Mucosa of descending colon (tissue), 3 donors: ENCODE measurements at regions not wholly inside any gene's neighbourhood (a gene's known extent, or its start where the extent isn't known, plus 50 kb on each side); places are given as distances from the start of the nearest gene placed in this dataset.
"Not testable (repeated sequence)": the region's sequence is repeated elsewhere in the genome, so short reads cannot be mapped to it uniquely, and the experiment has no call there.

Source experiments
- ATAC-seq: fragments of 200-7000 bp; cut with Tn5 transposase; one replicate; pipeline ENCODE4 v1.9.1; 2020; ENCODE audit warnings: mild to moderate bottlenecking, moderate library complexity
- DNase-seq, 3 donors: peaks; one replicate each; pipeline ENCODE4 v3.0.0-alpha.2; 2020
- H3K36me3 ChIP-seq: fragments of 200-600 bp; one replicate; pipeline ENCODE4 v1.8.0; 2021; ENCODE audit warnings: low read depth, mild to moderate bottlenecking
- H3K4me1 ChIP-seq: fragments of 200-600 bp; one replicate; pipeline ENCODE4 v1.8.0; 2021; ENCODE audit warnings: low read depth, mild to moderate bottlenecking
- H3K4me3 ChIP-seq: fragments of 200-600 bp; one replicate; pipeline ENCODE4 v1.8.0; 2021; ENCODE audit warnings: mild to moderate bottlenecking
- H3K9me3 ChIP-seq: fragments of 200-600 bp; one replicate; pipeline ENCODE4 v1.8.0; 2021; ENCODE audit warnings: mild to moderate bottlenecking
- CTCF ChIP-seq: fragments of 200-600 bp; IDR thresholded peaks from one replicate; pipeline ENCODE4 v1.8.0; 2022; ENCODE audit warnings: antibody characterized with exemption, mild to moderate bottlenecking
- intact Hi-C, 2 donors: fragments of 100-400 bp; cut with DNase I in 1 of 2; cut with micrococcal nuclease in 1 of 2; formaldehyde crosslinking; loops; one replicate each; pipeline versions ENCODE4 v1.11.0 to v1.11.1; 2022; cut with DNase I, micrococcal nuclease
- donor health status: DM: no; HTN: no; CAD: no; lungs with moderate emphysema.
- donor health status: DM: no; HTN: no; CAD: no.
- donor health status: DM: no; HTN: yes; CAD: no.

GRCh38 chr10:100634034-100634433 lies 98.3 kb downstream of the HIF1AN start:
- Histone ChIP-seq H3K4me1 (no peaks in the 10 kb centered on the region), H3K4me3 (no peak overlapping the region), H3K36me3 (no peaks in the 10 kb centered on the region), H3K9me3 (no peaks in the 10 kb centered on the region)
- DNase-seq: no peak
- ATAC-seq: no peak
- intact Hi-C loops: no loop called here
- TF ChIP-seq CTCF: no peak

GRCh38 chr10:100636848-100637553 lies 101.3 kb downstream of the HIF1AN start:
- DNase-seq (no peak), ATAC-seq (no peak)

GRCh38 chr10:100637785-100638184 lies 102.0 kb downstream of the HIF1AN start:
- Histone ChIP-seq H3K4me3 (no peak overlapping the region), H3K9me3 (no peaks in the 10 kb centered on the region), H3K4me1 (no peaks in the 10 kb centered on the region), H3K36me3 (no peaks in the 10 kb centered on the region)
- no peak for TF ChIP-seq CTCF
- no peak for DNase-seq
- ATAC-seq: no peak
- intact Hi-C loops: no loop called here

More at GRCh38 chr10:100636848-100637553, 101.3 kb downstream of the HIF1AN start:
- no peak for TF ChIP-seq CTCF
- no peaks in the 10 kb centered on the region for H3K4me1 ChIP-seq
- H3K9me3 ChIP-seq: no peaks in the 10 kb centered on the region
- intact Hi-C loops: no loop called here
- H3K36me3 ChIP-seq: no peaks in the 10 kb centered on the region
- H3K4me3 ChIP-seq: no peak overlapping the region

- ATAC-seq, DNase-seq, H3K36me3 ChIP-seq, intact Hi-C loops, H3K9me3 ChIP-seq, H3K4me3 ChIP-seq, H3K4me1 ChIP-seq: not testable (repeated sequence)
Observed at GRCh38 chr10:100638969-100639368, 103.2 kb downstream of the HIF1AN start.

- DNase-seq (no peak), ATAC-seq (no peak)
- no peak overlapping the region for H3K4me3 ChIP-seq
- TF ChIP-seq CTCF: no peak
- intact Hi-C loops: no loop called here
- H3K4me1 ChIP-seq: no peaks in the 10 kb centered on the region
- no peaks in the 10 kb centered on the region for H3K36me3 ChIP-seq
- no peaks in the 10 kb centered on the region for H3K9me3 ChIP-seq
Observed at GRCh38 chr10:100642295-100642994, 102.9 kb upstream of the PAX2 start.

GRCh38 chr10:100645091-100645490 lies 100.3 kb upstream of the PAX2 start:
- intact Hi-C loops: no loop called here
- Histone ChIP-seq H3K9me3 (no peaks in the 10 kb centered on the region), H3K4me1 (no peaks in the 10 kb centered on the region), H3K4me3 (no peak overlapping the region), H3K36me3 (no peaks in the 10 kb centered on the region)
- no peak for TF ChIP-seq CTCF
- no peak for ATAC-seq
- no peak for DNase-seq
